HG03439 (cell line): ENCODE measurements at regions not wholly inside any gene's neighbourhood (a gene's known extent, or its start where the extent isn't known, plus 50 kb on each side); places are given as distances from the start of the nearest gene placed in this dataset.
"Not testable (repeated sequence)": the region's sequence is repeated elsewhere in the genome, so short reads cannot be mapped to it uniquely, and the experiment has no call there.

Experiments used
- ATAC-seq: cut with Tn5 transposase; IDR thresholded peaks from one replicate; pipeline ENCODE4 v1.9.1; 2021; ENCODE audit warnings: mild to moderate bottlenecking, moderate library complexity; ENCODE audit not compliant: unreplicated experiment

DNA sequence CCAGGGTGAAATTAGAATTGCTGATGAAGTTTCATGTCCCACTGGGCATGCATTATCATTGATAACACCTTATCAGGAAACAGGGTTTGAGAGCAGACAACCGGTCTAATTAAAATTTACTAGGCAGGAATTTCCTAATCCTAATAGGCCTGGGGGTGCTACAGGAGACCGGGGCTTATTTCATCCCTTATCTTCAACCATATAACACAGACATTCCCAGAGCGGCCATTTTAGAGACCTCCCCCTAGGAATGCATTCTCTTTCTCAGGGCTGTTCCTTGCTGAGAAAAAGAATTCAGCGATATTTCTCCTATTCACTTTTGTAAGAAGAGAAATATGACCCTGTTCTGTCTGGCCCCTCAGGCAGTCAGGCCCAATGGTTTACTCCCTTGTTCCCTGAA lies 82.8 kb upstream of the PCAT7 start:
- ATAC-seq: not testable (repeated sequence)

DNA sequence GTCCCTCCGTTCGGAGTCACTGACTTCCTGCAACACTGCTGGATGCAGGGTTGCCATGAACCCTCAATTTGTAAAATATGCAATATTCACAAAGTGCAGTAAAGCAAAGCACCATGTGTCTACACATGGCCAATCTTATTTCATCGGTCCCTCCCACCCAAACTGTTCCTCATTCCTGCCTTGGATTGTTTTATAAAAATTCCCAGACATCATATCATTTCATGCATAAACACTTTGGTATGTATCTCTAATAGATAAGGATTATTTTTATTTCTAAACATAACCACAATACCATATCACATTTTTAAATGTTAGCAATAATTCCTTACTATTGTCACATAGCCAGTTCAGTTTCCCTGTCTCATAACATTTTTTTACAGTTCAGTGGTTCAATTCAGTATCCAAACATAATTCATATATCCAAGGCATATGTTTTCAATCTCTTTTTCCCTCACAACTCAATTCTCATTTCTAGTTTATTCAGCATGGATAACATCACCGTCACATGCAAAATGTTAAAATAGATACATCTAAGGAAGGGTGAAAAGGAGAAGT lies 82.0 kb upstream of the PCAT7 start:
- ATAC-seq: no peak

DNA sequence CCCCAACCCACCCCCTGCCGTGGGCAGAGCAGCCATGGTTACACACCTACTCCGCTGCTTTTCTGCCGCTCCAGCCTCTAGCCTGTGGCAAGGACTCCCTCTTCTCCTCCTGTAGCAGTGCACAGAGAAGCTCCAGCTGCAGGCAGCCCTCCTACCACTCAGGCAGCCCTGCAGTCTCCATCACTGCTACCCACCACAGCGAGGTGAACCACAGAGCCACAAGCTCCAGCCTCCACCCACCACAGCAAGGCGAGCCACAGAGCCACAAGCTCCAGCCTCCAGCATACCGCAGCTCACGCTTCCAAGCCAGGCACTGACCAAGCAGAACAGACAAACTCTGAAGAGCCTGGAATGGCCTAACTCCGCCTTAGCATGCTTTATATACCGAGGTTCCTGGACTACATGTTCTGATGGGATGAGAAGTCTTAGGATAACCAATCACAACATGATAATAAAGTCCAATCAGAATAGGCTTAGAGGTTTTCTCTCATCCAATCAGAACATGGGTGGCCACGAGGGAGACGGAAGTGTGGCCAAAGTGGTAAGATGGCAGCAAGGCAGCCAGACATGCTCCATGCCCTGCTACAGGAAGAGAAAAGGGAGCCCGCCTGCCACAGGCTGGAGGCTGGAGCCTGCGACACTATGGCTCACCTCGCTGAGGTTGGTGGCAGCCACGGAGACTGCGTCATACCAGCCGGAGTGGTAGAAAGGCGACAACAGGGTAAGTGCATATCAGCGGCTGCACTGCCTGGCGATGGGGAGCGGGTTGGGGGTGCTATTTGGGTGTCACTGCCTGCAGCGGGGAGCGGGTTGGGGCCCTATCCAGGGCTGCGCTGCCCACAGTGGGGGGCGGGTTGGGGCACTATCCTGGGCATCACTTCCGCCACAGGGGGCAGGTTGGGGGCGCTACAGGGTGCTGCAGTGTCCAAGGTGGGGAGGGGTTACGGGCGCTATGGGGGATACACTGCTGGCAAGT lies 75.8 kb upstream of the PCAT7 start:
- no peak for ATAC-seq

DNA sequence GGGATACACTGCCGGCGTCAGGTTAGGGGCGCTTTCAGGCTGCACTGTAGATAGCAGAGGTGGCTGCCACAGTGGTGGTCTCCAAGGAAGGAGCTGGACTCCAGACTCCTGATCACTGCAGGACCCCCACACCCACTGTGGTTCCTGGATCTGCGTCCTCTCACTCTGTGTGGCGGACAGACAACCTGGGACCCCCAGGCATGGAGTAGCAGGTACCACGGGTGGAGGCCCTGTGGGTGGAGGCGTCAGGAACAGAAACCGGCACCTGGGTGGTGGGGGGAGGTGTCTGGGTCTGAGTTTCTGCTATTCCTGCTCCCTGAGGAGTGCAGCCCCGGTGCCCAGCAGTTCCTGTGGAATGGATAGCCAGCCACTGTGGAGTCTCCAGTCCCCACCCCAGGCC lies 75.1 kb upstream of the PCAT7 start:
- no peak for ATAC-seq

DNA sequence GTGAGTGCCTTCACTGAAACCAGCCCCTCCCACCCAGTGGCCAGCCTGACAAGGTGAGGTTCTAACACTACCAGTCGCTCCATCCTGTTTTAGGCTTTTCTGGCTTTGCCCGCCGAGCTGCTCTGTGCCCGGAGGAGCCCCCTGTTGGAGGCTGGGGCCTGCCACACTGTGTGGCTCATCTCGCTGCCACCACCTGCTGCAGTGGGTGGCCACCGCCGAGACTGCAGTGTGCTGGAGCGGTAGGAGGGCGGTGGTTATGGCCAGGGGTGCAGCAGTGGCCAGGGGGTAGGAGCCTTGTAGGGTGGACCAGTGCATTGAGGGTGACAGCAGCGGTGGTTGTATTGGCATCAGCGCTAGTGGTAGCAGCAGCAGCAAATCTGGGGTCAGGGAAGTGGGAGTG lies 74.7 kb upstream of the PCAT7 start:
- no peak for ATAC-seq

DNA sequence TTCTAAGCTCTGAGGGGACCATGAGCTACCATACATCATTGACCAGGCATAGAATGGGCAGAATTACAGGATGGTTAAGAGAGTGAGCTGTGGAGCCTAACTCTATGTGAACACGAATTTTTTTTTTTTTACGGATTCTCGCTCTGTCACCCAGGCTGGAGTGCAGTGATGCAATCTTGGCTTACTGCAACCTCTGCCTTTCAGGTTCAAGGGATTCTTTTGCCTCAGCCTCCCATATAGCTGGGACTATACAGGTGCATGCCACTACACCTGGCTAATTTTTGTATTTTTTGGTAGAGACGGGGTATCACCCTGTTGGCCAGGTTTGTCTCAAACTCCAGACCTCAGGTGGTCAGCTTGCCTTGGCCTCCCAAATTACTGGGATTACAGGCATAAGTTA lies 72.8 kb upstream of the PCAT7 start:
- ATAC-seq: no peak

DNA sequence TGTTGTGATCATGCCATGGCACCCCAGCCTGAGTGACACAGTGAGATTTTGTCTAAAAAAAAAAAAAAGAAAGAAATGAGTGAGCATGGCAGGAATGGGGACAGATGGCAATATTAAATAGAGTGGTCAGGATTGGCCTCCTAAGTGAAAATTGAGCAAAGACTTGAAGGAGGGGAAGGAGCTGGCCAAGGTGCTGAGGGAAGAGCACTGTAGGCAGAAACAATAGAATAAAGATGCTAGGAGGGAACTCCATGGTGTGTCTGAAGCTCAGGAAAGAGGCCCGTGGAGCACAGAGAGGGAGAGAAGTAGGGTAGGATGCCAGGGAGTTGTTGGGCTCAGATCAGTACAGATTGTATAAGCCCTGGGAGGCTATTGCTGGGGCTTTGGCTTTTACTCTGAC lies 64.4 kb upstream of the PCAT7 start:
- no peak for ATAC-seq

DNA sequence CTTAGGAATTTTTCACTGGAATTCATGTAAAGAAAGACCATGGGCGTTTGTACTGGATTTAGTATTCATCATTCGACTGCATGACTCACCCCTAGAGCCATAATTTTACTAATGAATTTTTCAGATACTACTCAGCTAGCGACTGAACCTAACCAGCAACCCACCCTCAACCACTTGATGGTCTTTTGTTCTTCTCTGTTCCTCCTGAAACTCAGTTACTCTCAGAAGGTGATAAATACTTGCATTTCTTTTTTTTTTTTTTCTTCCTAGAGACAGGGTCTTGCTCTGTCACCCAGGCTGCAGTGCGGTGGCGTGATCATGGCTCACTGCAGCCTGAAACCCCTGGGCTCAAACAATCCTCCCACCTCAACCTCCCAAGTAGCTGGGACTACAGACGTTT lies 62.8 kb upstream of the PCAT7 start:
- ATAC-seq: not testable (repeated sequence)

DNA sequence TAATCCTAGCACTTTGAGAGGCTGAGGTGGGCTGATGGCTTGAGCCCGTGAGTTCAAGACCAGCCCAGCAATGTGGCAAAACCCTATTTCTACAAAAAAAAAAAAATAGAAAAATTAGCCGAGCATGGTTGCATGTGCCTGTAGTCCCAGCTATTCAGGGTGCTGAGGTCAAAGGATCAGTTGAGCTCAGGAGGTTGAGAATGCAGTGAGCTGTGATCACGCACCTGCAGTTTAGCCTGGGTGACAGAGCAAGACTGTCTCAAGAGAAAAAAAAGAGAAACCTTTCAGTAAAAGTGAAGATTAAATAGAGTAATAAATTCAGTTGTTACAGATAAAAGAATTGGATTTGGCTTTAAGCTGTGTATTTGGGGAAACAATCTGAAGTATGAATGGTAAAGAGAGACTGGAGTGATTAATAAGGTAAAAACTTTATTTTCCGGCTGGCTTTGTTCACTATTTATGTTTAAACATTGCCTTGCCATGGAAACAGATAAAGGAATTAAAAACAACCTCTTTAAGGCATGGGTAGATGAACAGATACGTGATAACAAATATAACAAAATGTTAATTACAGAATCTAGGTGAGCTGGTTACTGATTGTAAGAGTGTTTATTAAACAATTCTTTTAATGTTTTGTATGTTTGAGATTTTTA lies 56.0 kb upstream of the PCAT7 start:
- no peak for ATAC-seq

DNA sequence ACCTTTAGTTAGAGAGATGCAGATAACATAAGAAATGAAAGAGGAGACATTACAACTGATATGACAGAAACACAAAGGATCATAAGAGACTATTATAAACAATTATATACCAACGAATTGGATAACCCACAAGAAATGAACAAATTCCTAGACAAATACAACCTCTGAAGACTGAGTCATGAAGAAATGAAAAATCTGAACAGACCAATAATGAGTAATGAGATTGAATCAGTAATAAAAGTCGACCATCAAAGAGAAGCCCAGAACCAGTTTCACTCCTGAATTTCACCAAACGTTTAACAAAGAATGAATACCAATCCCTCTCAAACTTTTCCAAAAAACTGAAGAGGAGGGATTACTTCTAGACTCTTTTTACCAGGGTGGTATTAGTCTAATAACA lies 50.5 kb upstream of the PCAT7 start:
- no peak for ATAC-seq
